GM23338 (cell line): ENCODE measurements at regions not wholly inside any gene's neighbourhood (a gene's known extent, or its start where the extent isn't known, plus 50 kb on each side); places are given as distances from the start of the nearest gene placed in this dataset.

ENCODE experiments used
- ATAC-seq: fragments of 200-7000 bp; cut with Tn5 transposase; 3 replicates; pipeline ENCODE4 v1.9.1; 2020
- DNase-seq: peaks from one replicate; pipeline ENCODE4 v3.0.0-alpha.2; 2015; ENCODE audit warnings: low spot score
- H2AFZ ChIP-seq: fragments of 200-600 bp; sonication (generic); 2 replicates; pipeline ENCODE4 v1.8.0; 2016; ENCODE audit warnings: antibody characterized with exemption, mild to moderate bottlenecking, moderate library complexity
- H3F3A ChIP-seq: fragments of 200-600 bp; sonication (generic); replicated peaks from 2 replicates; pipeline ENCODE4 v1.8.0; 2017; ENCODE audit warnings: antibody characterized with exemption, mixed run types, low read depth
- H3K27ac ChIP-seq: fragments of 200-600 bp; sonication (generic); 2 replicates; pipeline ENCODE4 v1.6.1; 2016; ENCODE audit warnings: low read depth
- H3K27me3 ChIP-seq: fragments of 200-600 bp; sonication (generic); 2 replicates; pipeline ENCODE4 v1.8.0; 2016; ENCODE audit warnings: mild to moderate bottlenecking, mixed run types, moderate library complexity; ENCODE audit not compliant: insufficient read depth
- H3K36me3 ChIP-seq: fragments of 200-600 bp; sonication (generic); 2 replicates; pipeline ENCODE4 v1.8.0; 2016; ENCODE audit warnings: mild to moderate bottlenecking; ENCODE audit not compliant: insufficient read depth
- H3K4me1 ChIP-seq: fragments of 200-600 bp; sonication (generic); 2 replicates; pipeline ENCODE4 v1.8.0; 2016; ENCODE audit warnings: mild to moderate bottlenecking, moderate library complexity; ENCODE audit not compliant: insufficient read depth
- H3K4me2 ChIP-seq: fragments of 200-600 bp; sonication (generic); 2 replicates; pipeline ENCODE4 v1.7.1; 2017; ENCODE audit warnings: mixed run types
- H3K4me3 ChIP-seq: fragments of 200-600 bp; sonication (generic); 2 replicates; pipeline ENCODE4 v1.6.1; 2016; ENCODE audit warnings: mixed run types
- H3K79me2 ChIP-seq: fragments of 200-600 bp; sonication (generic); replicated peaks from 2 replicates; pipeline ENCODE4 v1.8.0; 2017; ENCODE audit warnings: mild to moderate bottlenecking; ENCODE audit not compliant: insufficient read depth
- H3K9me2 ChIP-seq: fragments of 200-600 bp; sonication (generic); 2 replicates; pipeline ENCODE4 v1.8.0; 2017; ENCODE audit not compliant: insufficient read depth
- H4K20me1 ChIP-seq: fragments of 200-600 bp; sonication (generic); replicated peaks from 2 replicates; pipeline ENCODE4 v1.8.0; 2017; ENCODE audit warnings: mild to moderate bottlenecking; ENCODE audit not compliant: insufficient read depth
- H3K27ac Mint-ChIP-seq: 2 replicates; pipeline ENCODE4 v1.8.0; 2020; ENCODE audit warnings: inconsistent platforms, mild to moderate bottlenecking, moderate library complexity, mixed read lengths
- H3K27me3 Mint-ChIP-seq: 3 replicates; pipeline ENCODE4 v1.8.0; 2022; ENCODE audit warnings: low read depth, mild to moderate bottlenecking, moderate library complexity, mixed read lengths, inconsistent platforms; ENCODE audit not compliant: insufficient read depth, poor library complexity
- H3K36me3 Mint-ChIP-seq: 3 replicates; pipeline ENCODE4 v1.8.0; 2021; ENCODE audit warnings: low read depth, mild to moderate bottlenecking, inconsistent platforms, moderate library complexity, mixed read lengths
- H3K4me1 Mint-ChIP-seq: 3 replicates; pipeline ENCODE4 v1.8.0; 2020; ENCODE audit warnings: mild to moderate bottlenecking, inconsistent platforms, mixed read lengths
- H3K4me3 Mint-ChIP-seq: 3 replicates; pipeline ENCODE4 v1.8.0; 2021; ENCODE audit warnings: moderate library complexity, mild to moderate bottlenecking, inconsistent platforms, mixed read lengths
- H3K9me3 Mint-ChIP-seq: 3 replicates; pipeline ENCODE4 v1.8.0; 2020; ENCODE audit warnings: moderate library complexity, mild to moderate bottlenecking, inconsistent platforms, mixed read lengths
- CREB1 ChIP-seq: fragments of 250-450 bp; sonication (Bioruptor Pico); IDR thresholded peaks from 2 replicates; pipeline ENCODE4 v1.5.0; 2020; ENCODE audit warnings: low read depth, mild to moderate bottlenecking, moderate library complexity
- EZH2 ChIP-seq: fragments of 200-600 bp; sonication (generic); IDR thresholded peaks from one replicate; pipeline ENCODE4 v1.8.0; 2017; ENCODE audit warnings: antibody characterized with exemption, mild to moderate bottlenecking, low read depth; ENCODE audit not compliant: unreplicated experiment
- EZH2phosphoT487 ChIP-seq: fragments of 200-600 bp; sonication (generic); IDR thresholded peaks from one replicate; pipeline ENCODE4 v1.8.1; 2018; ENCODE audit warnings: antibody characterized with exemption; ENCODE audit not compliant: unreplicated experiment
- NANOG ChIP-seq: IDR thresholded peaks from 2 replicates; pipeline ENCODE4 v1.6.1; 2016; ENCODE audit warnings: antibody characterized with exemption, borderline replicate concordance
- STAT1 ChIP-seq: IDR thresholded peaks from one replicate; pipeline ENCODE4 v1.6.1; 2016; ENCODE audit warnings: antibody characterized with exemption; ENCODE audit not compliant: unreplicated experiment
- ZNF114 ChIP-seq: fragments of 250-450 bp; sonication (Bioruptor Pico); IDR thresholded peaks from 2 replicates; pipeline ENCODE4 v1.5.0; 2020; ENCODE audit warnings: mild to moderate bottlenecking, moderate library complexity
- ZNF331 ChIP-seq: fragments of 250-450 bp; sonication (Bioruptor Pico); IDR thresholded peaks from 2 replicates; pipeline ENCODE4 v1.5.0; 2020; ENCODE audit warnings: low read depth, mild to moderate bottlenecking, moderate library complexity
- TF ChIP-seq, protein P1 (sequence below): IDR thresholded peaks from 2 replicates; pipeline ENCODE4 v1.6.1; 2016; ENCODE audit warnings: antibody characterized with exemption
- TF ChIP-seq, protein P2 (sequence below): fragments of 250-450 bp; sonication (Bioruptor Pico); IDR thresholded peaks from 2 replicates; pipeline ENCODE4 v1.5.0; 2020; ENCODE audit warnings: mild to moderate bottlenecking, moderate library complexity
- TF ChIP-seq, protein P3 (sequence below), 2 experiments: fragments of 200-600 bp in 1 of 2; sonication (generic) in 1 of 2; conservative IDR thresholded peaks; 2 replicates each; pipeline versions ENCODE4 v1.5.1 to v1.6.1; 2016 to 2017; ENCODE audit warnings: antibody characterized with exemption in 2 of 2, low read depth in 2 of 2, mild to moderate bottlenecking in 2 of 2, moderate library complexity in 1 of 2

GRCh38 chr6:2600363-2600762, 150.4 kb downstream of the MYLK4 start:
- no peaks in the 10 kb centered on the region for H3K27me3 Mint-ChIP-seq
- H3K4me2 ChIP-seq, result no peak overlapping the region
- H3K9me2 ChIP-seq, result peaks cover 3% of the 10 kb centered on the region; the same call in 1 of the 2 replicates
- no peaks in the 10 kb centered on the region for H3F3A ChIP-seq
- no peaks in the 10 kb centered on the region for H3K27me3 ChIP-seq
- no peaks in the 10 kb centered on the region for H3K4me1 ChIP-seq
- DNase-seq (no peak), ATAC-seq (no peak)
- H3K9me3 Mint-ChIP-seq, result no peaks in the 10 kb centered on the region; the same call in 2 of the 3 replicates
- H3K79me2 ChIP-seq, result no peaks in the 10 kb centered on the region
- no peak overlapping the region for H3K27ac Mint-ChIP-seq
- no peak for TF ChIP-seq EZH2phosphoT487
- TF ChIP-seq CREB1, result no peak
- no peak for TF ChIP-seq EZH2
- TF ChIP-seq, protein P1, sequence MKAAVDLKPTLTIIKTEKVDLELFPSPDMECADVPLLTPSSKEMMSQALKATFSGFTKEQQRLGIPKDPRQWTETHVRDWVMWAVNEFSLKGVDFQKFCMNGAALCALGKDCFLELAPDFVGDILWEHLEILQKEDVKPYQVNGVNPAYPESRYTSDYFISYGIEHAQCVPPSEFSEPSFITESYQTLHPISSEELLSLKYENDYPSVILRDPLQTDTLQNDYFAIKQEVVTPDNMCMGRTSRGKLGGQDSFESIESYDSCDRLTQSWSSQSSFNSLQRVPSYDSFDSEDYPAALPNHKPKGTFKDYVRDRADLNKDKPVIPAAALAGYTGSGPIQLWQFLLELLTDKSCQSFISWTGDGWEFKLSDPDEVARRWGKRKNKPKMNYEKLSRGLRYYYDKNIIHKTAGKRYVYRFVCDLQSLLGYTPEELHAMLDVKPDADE, result no peak
- no peak for TF ChIP-seq NANOG
- TF ChIP-seq STAT1, result no peak
- TF ChIP-seq, protein P2, sequence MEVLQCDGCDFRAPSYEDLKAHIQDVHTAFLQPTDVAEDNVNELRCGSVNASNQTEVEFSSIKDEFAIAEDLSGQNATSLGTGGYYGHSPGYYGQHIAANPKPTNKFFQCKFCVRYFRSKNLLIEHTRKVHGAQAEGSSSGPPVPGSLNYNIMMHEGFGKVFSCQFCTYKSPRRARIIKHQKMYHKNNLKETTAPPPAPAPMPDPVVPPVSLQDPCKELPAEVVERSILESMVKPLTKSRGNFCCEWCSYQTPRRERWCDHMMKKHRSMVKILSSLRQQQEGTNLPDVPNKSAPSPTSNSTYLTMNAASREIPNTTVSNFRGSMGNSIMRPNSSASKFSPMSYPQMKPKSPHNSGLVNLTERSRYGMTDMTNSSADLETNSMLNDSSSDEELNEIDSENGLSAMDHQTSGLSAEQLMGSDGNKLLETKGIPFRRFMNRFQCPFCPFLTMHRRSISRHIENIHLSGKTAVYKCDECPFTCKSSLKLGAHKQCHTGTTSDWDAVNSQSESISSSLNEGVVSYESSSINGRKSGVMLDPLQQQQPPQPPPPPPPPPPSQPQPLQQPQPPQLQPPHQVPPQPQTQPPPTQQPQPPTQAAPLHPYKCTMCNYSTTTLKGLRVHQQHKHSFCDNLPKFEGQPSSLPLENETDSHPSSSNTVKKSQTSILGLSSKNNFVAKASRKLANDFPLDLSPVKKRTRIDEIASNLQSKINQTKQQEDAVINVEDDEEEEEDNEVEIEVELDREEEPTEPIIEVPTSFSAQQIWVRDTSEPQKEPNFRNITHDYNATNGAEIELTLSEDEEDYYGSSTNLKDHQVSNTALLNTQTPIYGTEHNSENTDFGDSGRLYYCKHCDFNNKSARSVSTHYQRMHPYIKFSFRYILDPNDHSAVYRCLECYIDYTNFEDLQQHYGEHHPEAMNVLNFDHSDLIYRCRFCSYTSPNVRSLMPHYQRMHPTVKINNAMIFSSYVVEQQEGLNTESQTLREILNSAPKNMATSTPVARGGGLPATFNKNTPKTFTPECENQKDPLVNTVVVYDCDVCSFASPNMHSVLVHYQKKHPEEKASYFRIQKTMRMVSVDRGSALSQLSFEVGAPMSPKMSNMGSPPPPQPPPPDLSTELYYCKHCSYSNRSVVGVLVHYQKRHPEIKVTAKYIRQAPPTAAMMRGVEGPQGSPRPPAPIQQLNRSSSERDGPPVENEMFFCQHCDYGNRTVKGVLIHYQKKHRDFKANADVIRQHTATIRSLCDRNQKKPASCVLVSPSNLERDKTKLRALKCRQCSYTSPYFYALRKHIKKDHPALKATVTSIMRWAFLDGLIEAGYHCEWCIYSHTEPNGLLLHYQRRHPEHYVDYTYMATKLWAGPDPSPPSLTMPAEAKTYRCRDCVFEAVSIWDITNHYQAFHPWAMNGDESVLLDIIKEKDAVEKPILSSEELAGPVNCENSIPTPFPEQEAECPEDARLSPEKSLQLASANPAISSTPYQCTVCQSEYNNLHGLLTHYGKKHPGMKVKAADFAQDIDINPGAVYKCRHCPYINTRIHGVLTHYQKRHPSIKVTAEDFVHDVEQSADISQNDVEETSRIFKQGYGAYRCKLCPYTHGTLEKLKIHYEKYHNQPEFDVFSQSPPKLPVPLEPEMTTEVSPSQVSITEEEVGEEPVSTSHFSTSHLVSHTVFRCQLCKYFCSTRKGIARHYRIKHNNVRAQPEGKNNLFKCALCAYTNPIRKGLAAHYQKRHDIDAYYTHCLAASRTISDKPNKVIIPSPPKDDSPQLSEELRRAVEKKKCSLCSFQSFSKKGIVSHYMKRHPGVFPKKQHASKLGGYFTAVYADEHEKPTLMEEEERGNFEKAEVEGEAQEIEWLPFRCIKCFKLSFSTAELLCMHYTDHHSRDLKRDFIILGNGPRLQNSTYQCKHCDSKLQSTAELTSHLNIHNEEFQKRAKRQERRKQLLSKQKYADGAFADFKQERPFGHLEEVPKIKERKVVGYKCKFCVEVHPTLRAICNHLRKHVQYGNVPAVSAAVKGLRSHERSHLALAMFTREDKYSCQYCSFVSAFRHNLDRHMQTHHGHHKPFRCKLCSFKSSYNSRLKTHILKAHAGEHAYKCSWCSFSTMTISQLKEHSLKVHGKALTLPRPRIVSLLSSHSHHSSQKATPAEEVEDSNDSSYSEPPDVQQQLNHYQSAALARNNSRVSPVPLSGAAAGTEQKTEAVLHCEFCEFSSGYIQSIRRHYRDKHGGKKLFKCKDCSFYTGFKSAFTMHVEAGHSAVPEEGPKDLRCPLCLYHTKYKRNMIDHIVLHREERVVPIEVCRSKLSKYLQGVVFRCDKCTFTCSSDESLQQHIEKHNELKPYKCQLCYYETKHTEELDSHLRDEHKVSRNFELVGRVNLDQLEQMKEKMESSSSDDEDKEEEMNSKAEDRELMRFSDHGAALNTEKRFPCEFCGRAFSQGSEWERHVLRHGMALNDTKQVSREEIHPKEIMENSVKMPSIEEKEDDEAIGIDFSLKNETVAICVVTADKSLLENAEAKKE (CRISPR knock-in tag), result no peak
- TF ChIP-seq ZNF331 (CRISPR knock-in tag), result no peak
- TF ChIP-seq ZNF114 (CRISPR knock-in tag), result no peak
- TF ChIP-seq, protein P3, sequence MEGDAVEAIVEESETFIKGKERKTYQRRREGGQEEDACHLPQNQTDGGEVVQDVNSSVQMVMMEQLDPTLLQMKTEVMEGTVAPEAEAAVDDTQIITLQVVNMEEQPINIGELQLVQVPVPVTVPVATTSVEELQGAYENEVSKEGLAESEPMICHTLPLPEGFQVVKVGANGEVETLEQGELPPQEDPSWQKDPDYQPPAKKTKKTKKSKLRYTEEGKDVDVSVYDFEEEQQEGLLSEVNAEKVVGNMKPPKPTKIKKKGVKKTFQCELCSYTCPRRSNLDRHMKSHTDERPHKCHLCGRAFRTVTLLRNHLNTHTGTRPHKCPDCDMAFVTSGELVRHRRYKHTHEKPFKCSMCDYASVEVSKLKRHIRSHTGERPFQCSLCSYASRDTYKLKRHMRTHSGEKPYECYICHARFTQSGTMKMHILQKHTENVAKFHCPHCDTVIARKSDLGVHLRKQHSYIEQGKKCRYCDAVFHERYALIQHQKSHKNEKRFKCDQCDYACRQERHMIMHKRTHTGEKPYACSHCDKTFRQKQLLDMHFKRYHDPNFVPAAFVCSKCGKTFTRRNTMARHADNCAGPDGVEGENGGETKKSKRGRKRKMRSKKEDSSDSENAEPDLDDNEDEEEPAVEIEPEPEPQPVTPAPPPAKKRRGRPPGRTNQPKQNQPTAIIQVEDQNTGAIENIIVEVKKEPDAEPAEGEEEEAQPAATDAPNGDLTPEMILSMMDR (conservative IDR thresholded peaks at IDR 0.05; ENCODE audit: low read depth in 2 of 2), result no peak
- no peak overlapping the region for H3K4me3 Mint-ChIP-seq
- H3K36me3 Mint-ChIP-seq, result no peaks in the 10 kb centered on the region
- no peaks in the 10 kb centered on the region for H3K4me1 Mint-ChIP-seq
- H3K4me3 ChIP-seq, result no peak overlapping the region
- no peaks in the 10 kb centered on the region for H3K36me3 ChIP-seq
- no peak overlapping the region for H2AFZ ChIP-seq
- H3K27ac ChIP-seq, result no peak overlapping the region
- no peaks in the 10 kb centered on the region for H4K20me1 ChIP-seq
